GM20000 (cell line): ENCODE measurements at regions not wholly inside any gene's neighbourhood (a gene's known extent, or its start where the extent isn't known, plus 50 kb on each side); places are given as distances from the start of the nearest gene placed in this dataset.

Source experiments
- DNase-seq: peaks from one replicate; pipeline ENCODE4 v3.0.0; 2012; ENCODE audit warnings: low spot score
- TF ChIP-seq, protein P1 (sequence below): IDR thresholded peaks from 2 replicates; pipeline ENCODE4 v1.5.1; 2012; ENCODE audit warnings: mild to moderate bottlenecking, control low read depth; ENCODE audit errors: extremely low read depth, missing control alignments

DNA sequence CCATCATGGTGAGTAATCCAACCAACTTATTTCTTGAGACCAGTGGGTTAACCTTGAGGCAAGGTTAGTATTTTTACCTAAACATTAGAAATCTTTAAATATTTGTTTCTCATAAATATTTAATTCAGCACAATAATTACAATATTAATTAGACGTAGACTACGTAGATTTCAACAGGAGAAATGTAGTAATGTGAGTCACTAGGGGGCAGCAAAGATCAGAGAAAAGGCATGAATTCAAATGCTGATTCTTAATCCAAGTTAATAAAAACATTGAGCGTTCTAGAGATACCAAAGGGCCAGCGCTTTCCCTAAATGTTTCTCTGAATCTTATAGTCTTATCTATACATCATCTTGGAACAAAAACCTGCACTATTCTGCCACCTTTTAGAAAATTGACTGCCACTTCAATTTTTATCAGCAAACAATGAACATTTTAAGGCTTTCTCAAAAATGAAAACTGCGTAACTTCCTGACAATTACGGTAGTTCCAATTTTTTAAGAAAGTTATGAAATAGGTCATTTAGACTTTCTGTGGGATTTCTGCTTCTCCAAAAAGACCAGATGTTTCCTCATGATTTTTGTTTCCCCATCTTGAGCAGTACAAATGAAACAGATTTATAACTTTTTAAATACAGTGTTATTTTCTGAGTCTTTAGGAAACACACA, 180.7 kb downstream of the GASK1B start:
- DNase-seq: peak; percentile 26
- TF ChIP-seq, protein P1, sequence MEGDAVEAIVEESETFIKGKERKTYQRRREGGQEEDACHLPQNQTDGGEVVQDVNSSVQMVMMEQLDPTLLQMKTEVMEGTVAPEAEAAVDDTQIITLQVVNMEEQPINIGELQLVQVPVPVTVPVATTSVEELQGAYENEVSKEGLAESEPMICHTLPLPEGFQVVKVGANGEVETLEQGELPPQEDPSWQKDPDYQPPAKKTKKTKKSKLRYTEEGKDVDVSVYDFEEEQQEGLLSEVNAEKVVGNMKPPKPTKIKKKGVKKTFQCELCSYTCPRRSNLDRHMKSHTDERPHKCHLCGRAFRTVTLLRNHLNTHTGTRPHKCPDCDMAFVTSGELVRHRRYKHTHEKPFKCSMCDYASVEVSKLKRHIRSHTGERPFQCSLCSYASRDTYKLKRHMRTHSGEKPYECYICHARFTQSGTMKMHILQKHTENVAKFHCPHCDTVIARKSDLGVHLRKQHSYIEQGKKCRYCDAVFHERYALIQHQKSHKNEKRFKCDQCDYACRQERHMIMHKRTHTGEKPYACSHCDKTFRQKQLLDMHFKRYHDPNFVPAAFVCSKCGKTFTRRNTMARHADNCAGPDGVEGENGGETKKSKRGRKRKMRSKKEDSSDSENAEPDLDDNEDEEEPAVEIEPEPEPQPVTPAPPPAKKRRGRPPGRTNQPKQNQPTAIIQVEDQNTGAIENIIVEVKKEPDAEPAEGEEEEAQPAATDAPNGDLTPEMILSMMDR: peak; percentile 53

DNA sequence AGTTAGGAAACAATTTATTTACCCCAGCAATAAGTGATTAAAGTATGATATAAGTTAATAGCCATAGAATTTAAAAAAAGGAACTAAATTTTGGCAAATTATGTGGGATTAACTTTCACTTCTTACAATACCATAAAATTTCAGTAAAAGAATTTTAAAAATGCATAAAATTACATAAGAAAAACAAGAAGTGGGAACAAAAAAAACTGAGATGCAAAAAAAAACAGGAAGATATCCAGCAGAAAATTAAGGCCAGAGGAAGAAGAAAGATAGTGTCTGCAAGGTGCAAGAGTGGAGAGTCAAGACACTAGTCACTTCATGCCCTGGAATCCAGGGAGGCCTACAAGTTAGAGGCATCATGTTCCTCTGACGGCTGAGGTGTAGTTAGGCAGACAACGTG, 184.2 kb downstream of the GASK1B start:
- TF ChIP-seq, protein P1: no peak
- DNase-seq: no peak

DNA sequence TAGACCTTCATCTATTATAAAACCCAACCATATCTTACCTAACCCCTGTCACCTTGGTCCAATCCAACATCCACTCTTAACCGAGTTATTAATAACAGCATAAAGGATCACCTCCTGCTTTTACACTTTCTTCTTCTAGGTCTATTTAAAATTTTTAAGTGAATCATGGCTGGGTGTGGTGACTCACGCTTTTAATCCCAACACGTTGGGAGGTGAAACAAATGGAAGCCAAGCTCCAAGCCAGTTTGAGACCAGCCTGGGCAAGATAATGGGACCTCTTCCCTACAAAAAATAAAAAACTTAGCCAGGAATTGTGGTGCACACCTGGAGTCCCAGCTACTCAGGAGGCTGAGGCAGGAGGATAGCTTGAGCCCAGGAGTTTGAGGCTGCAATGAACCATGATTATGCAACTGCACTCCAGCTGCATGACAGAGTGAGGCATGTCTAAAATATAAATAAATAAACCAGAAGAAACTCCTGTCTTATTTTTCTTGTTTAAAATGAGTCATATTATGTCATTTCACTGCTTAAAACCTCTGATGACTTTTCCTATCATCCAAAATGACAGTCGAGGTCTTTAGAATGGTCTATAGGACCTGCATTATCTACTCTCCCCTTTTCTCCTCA, 188.4 kb downstream of the GASK1B start:
- DNase-seq: no peak
- TF ChIP-seq, protein P1: no peak

DNA sequence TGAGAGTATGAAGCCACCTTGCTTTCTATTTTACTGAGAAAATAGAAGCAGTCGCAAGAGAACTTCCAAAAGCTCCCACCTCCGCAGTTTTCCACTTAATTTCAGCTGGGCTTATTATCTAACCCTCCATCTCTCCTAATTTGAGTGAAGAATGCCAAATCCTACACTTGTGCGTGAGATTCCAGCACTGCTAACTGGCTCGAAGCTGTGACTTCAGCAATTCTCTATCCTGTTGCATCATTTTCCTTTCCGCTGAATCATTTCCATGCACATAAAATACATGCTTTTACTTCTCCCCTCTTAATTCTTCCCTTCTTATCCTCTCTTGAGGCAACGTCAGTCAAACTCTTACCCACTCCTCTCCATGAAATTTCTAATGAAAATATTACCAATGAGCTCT, 189.5 kb downstream of the GASK1B start:
- TF ChIP-seq, protein P1: no peak
- DNase-seq: no peak

DNA sequence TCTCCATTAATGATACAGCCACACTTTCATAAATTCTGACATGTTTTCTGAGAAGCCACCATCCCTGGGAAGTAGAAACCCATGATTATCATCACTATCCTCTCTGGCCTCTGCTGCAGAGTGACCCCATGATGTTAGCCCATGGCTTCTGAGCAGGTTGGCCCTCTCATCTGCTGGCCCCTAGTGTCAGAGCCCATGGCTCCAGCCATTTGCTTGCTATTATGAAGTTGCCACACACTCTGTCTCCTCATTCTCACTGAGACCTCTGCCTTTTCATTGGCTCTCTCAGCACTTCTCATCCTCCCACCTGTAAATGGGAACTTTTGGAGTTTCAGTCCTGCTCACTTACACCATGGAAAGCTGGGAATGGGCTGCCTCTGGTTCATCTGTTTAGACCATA, 192.7 kb downstream of the GASK1B start:
- DNase-seq: no peak
- TF ChIP-seq, protein P1: no peak

DNA sequence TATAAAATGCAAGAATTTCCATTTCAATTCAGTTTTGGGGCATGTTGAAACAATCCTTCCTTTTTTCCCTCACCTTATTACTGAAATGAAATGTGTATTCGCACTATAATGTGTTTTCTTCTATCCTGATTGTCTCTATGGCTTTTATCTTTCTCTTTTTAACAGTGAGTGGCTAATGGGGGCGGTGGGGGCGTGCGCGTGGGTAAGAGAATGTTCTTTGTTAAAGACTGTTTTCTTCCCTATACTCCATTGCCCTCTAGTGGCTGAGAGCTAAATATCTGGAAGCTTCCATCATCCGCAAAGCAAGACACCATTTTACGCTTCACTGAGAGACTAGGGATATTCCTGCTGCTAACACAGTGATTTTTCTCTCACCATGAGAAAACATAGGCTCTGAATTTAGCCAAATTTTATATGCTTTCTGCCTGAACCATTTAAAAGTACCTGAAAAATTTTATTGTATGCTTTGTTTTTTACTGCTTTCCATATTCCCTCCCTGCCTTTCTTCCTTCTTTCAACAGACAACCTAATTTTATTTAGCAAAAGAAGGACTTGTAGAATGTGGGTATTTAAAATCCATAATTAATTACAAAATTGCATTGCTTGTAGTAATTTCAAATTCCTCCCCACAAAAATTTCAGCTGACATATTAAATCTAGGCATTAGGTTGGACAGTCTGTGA, 194.0 kb downstream of the GASK1B start:
- peak; percentile 46 for DNase-seq
- TF ChIP-seq, protein P1: peak; percentile 53

DNA sequence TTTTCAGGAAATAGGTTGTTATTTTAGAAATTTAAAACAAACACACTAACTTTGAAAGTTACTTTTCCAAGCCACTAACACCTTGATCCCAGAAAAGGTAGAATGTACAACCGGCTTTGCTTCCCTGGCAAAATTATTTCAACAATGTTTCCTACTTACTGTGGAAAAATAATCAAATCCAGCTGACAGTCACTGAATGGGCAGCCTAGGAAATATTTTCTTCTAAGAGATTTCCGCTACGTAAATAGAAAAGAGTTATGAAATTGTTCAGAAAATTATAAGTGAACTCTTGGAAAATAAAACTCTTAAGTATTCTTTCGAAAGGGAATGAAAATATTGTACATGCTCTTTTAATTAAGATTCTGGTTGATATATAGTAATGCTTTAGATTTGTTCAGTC, 195.7 kb downstream of the GASK1B start:
- TF ChIP-seq, protein P1: no peak
- DNase-seq: no peak
